Astrocyte of the cerebellum (primary cell): ENCODE measurements at regions not wholly inside any gene's neighbourhood (a gene's known extent, or its start where the extent isn't known, plus 50 kb on each side); places are given as distances from the start of the nearest gene placed in this dataset.

ENCODE experiments used
- DNase-seq: peaks from one replicate; pipeline ENCODE4 v3.0.0-alpha.2; 2011; ENCODE audit warnings: low read depth
- H3K4me3 ChIP-seq: 2 replicates; pipeline ENCODE4 v1.5.1; 2011; ENCODE audit warnings: mild to moderate bottlenecking, low read depth, low read length, moderate library complexity
- in situ Hi-C: cut with HindIII; loops from 2 replicates; pipeline ENCODE4 v1.10.0; 2017; ENCODE audit warnings: low sequenced_read_pairs
- TF ChIP-seq, protein P1 (sequence below): IDR thresholded peaks from 2 replicates; pipeline ENCODE4 v1.5.1; 2012; ENCODE audit warnings: low read length, low read depth, moderate library complexity, mild to moderate bottlenecking; ENCODE audit errors: missing control alignments

DNA sequence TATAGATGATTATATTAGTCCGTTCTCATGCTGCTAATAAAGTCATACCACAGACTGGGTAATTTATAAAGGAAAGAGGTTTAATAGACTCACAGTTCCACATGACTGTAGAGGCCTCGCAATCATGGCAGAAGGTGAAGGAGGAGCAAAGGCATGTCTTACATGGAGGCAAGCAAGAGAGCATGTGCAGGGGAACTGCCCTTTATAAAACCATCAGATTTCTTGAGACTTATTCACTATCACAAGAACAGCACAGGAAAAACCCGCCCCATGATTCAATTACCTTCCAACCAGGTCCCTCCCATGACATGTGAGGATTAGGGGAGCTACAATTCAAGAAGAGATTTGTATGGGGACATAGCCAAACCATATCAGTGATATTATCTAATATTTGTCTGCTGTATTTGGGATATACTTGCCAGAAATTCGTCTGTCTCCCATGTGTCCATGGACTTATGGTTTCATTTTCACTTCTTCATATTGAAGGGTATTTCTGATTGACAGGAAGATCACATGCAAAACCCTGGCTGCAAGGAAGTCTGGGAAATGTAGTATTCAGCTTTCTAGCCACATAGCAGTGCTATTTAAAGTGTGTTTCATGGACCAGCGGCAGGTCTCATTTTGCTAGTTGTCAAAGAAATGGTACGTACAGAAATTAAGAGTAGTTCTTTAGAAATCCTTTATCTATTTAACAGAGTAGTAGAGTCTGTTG, 50.5 kb upstream of the PAK5 start:
- no peak for DNase-seq
- no peak overlapping the region for H3K4me3 ChIP-seq
- in situ Hi-C loops = no loop called here
- TF ChIP-seq, protein P1, sequence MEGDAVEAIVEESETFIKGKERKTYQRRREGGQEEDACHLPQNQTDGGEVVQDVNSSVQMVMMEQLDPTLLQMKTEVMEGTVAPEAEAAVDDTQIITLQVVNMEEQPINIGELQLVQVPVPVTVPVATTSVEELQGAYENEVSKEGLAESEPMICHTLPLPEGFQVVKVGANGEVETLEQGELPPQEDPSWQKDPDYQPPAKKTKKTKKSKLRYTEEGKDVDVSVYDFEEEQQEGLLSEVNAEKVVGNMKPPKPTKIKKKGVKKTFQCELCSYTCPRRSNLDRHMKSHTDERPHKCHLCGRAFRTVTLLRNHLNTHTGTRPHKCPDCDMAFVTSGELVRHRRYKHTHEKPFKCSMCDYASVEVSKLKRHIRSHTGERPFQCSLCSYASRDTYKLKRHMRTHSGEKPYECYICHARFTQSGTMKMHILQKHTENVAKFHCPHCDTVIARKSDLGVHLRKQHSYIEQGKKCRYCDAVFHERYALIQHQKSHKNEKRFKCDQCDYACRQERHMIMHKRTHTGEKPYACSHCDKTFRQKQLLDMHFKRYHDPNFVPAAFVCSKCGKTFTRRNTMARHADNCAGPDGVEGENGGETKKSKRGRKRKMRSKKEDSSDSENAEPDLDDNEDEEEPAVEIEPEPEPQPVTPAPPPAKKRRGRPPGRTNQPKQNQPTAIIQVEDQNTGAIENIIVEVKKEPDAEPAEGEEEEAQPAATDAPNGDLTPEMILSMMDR = no peak
